ENCODE measurements at regions not wholly inside any gene's neighbourhood (a gene's known extent, or its start where the extent isn't known, plus 50 kb on each side); places are given as distances from the start of the nearest gene placed in this dataset.

DNA sequence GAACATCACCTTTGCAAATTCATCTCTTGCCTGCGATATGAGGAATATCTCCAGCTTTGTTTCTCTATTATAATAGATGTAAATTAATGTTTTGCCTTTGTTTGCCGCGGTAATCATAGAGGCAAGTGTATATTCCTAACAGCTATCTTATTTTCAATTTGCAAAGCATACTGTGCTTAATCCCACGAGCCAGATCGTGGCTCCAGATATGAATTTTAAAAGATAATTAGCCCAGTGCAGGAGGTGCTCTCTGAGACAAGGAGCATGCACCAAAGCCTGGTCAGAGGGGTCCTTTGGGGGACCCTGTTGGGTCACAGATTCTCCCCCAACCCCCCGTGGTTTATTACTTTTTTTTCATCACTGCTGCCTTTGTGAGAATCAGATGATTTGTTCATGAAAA, 1087.5 kb downstream of the BCL11B start:
- TF ChIP-seq, protein P1, sequence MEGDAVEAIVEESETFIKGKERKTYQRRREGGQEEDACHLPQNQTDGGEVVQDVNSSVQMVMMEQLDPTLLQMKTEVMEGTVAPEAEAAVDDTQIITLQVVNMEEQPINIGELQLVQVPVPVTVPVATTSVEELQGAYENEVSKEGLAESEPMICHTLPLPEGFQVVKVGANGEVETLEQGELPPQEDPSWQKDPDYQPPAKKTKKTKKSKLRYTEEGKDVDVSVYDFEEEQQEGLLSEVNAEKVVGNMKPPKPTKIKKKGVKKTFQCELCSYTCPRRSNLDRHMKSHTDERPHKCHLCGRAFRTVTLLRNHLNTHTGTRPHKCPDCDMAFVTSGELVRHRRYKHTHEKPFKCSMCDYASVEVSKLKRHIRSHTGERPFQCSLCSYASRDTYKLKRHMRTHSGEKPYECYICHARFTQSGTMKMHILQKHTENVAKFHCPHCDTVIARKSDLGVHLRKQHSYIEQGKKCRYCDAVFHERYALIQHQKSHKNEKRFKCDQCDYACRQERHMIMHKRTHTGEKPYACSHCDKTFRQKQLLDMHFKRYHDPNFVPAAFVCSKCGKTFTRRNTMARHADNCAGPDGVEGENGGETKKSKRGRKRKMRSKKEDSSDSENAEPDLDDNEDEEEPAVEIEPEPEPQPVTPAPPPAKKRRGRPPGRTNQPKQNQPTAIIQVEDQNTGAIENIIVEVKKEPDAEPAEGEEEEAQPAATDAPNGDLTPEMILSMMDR (IDR thresholded peaks at IDR 0.05), result no peak
- TF ChIP-seq POLR2AphosphoS5 (IDR thresholded peaks at IDR 0.05), result no peak

All from prostate gland (tissue), 2 donors.